IPS-18a (cell line): ENCODE measurements at regions not wholly inside any gene's neighbourhood (a gene's known extent, or its start where the extent isn't known, plus 50 kb on each side); places are given as distances from the start of the nearest gene placed in this dataset.
"Not testable (repeated sequence)": the region's sequence is repeated elsewhere in the genome, so short reads cannot be mapped to it uniquely, and the experiment has no call there.

Source experiments
- H3K27ac ChIP-seq: one replicate; pipeline ENCODE4 v1.5.1; 2013; ENCODE audit warnings: low read length
- H3K27me3 ChIP-seq: one replicate; pipeline ENCODE4 v1.6.1; 2013; ENCODE audit warnings: mild to moderate bottlenecking, low read length; ENCODE audit not compliant: control insufficient read depth, insufficient read depth
- H3K36me3 ChIP-seq: one replicate; pipeline ENCODE4 v1.6.1; 2013; ENCODE audit warnings: low read depth, low read length; ENCODE audit not compliant: control insufficient read depth
- H3K4me1 ChIP-seq: one replicate; pipeline ENCODE4 v1.6.1; 2013; ENCODE audit warnings: low read depth, low read length; ENCODE audit not compliant: control insufficient read depth
- H3K4me3 ChIP-seq: one replicate; pipeline ENCODE4 v1.5.1; 2013; ENCODE audit warnings: low read length
- H3K9ac ChIP-seq: one replicate; pipeline ENCODE4 v1.6.1; 2013; ENCODE audit warnings: mild to moderate bottlenecking, low read length, moderate library complexity
- H3K9me3 ChIP-seq: one replicate; pipeline ENCODE4 v1.6.1; 2013; ENCODE audit warnings: low read depth, low read length; ENCODE audit not compliant: control insufficient read depth

- no peaks in the 10 kb centered on the region for H3K4me1 ChIP-seq
- H3K36me3 ChIP-seq: no peaks in the 10 kb centered on the region
- no peaks in the 10 kb centered on the region for H3K27me3 ChIP-seq
- no peaks in the 10 kb centered on the region for H3K9me3 ChIP-seq
- H3K9ac ChIP-seq: no peak overlapping the region
- H3K4me3 ChIP-seq: no peak overlapping the region
- no peak overlapping the region for H3K27ac ChIP-seq
These were observed 305.3 kb upstream of the HNRNPA3 start for GRCh38 chr2:176907341-176907740.

- Histone ChIP-seq H3K36me3 (no peaks in the 10 kb centered on the region), H3K4me3 (no peak overlapping the region), H3K27ac (no peak overlapping the region), H3K9ac (no peak overlapping the region), H3K4me1 (no peaks in the 10 kb centered on the region), H3K27me3 (no peaks in the 10 kb centered on the region), H3K9me3 (no peaks in the 10 kb centered on the region)
These were observed 301.8 kb upstream of the HNRNPA3 start for GRCh38 chr2:176910828-176911227.

GRCh38 chr2:176913955-176914354 is 298.6 kb upstream of the HNRNPA3 start:
- no peak overlapping the region for H3K9ac ChIP-seq
- no peaks in the 10 kb centered on the region for H3K9me3 ChIP-seq
- no peaks in the 10 kb centered on the region for H3K27me3 ChIP-seq
- no peaks in the 10 kb centered on the region for H3K36me3 ChIP-seq
- H3K27ac ChIP-seq: no peak overlapping the region
- no peak overlapping the region for H3K4me3 ChIP-seq
- no peaks in the 10 kb centered on the region for H3K4me1 ChIP-seq

DNA sequence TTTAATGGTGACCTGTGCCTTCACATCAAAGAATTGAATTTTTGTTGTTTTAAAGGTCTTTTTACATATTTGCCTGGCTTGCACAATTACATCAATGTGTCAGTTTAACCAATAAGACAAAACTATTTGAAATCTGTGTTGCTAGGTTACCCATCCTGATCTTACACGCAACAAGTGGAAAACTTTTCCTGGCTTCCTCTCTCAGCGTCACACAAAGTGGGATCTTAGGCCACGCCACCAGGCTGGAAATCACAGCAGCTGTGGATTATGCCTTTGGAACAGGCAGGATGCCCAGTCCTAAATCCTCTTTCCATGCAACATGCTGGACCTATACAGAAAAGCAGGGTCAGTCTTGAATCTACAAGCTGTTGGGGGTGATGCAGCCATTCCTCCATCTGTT is 298.2 kb upstream of the HNRNPA3 start:
- Histone ChIP-seq H3K36me3 (no peaks in the 10 kb centered on the region), H3K27me3 (no peaks in the 10 kb centered on the region), H3K9ac (no peak overlapping the region), H3K27ac (no peak overlapping the region), H3K9me3 (no peaks in the 10 kb centered on the region), H3K4me3 (no peak overlapping the region), H3K4me1 (no peaks in the 10 kb centered on the region)

DNA sequence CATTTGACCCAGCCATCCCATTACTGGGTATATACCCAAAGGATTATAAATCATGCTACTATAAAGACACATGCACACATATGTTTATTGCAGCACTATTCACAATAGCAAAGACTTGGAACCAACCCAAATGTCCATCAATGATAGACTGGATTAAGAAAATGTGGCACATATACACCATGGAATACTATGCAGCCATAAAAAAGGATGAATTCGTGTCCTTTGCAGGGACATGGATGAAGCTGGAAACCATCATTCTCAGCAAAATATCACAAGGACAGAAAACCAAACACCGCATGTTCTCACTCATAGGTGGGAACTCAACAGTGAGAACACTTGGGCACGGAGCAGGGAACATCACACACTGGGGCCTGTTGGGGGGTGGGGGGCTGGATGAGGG is 290.0 kb upstream of the HNRNPA3 start:
- not testable (repeated sequence) for H3K4me3 ChIP-seq, H3K9ac ChIP-seq, H3K27ac ChIP-seq, H3K9me3 ChIP-seq, H3K4me1 ChIP-seq, H3K36me3 ChIP-seq, H3K27me3 ChIP-seq

GRCh38 chr2:176923205-176923604 is 289.4 kb upstream of the HNRNPA3 start:
- Histone ChIP-seq H3K27ac (no peak overlapping the region), H3K9ac (no peak overlapping the region), H3K9me3 (peaks cover 5% of the 10 kb centered on the region), H3K36me3 (no peaks in the 10 kb centered on the region), H3K27me3 (no peaks in the 10 kb centered on the region), H3K4me3 (no peak overlapping the region), H3K4me1 (no peaks in the 10 kb centered on the region)

- Histone ChIP-seq H3K36me3 (no peaks in the 10 kb centered on the region), H3K4me3 (no peak overlapping the region), H3K4me1 (no peaks in the 10 kb centered on the region), H3K27me3 (no peaks in the 10 kb centered on the region), H3K9me3 (peaks cover 5% of the 10 kb centered on the region), H3K27ac (no peak overlapping the region), H3K9ac (no peak overlapping the region)
These were observed 287.6 kb upstream of the HNRNPA3 start for GRCh38 chr2:176924909-176925534.

GRCh38 chr2:176926453-176926852 is 286.1 kb upstream of the HNRNPA3 start:
- no peaks in the 10 kb centered on the region for H3K4me1 ChIP-seq
- no peak overlapping the region for H3K27ac ChIP-seq
- no peaks in the 10 kb centered on the region for H3K27me3 ChIP-seq
- H3K4me3 ChIP-seq: no peak overlapping the region
- H3K9me3 ChIP-seq: peaks cover 5% of the 10 kb centered on the region
- H3K36me3 ChIP-seq: no peaks in the 10 kb centered on the region
- H3K9ac ChIP-seq: no peak overlapping the region

DNA sequence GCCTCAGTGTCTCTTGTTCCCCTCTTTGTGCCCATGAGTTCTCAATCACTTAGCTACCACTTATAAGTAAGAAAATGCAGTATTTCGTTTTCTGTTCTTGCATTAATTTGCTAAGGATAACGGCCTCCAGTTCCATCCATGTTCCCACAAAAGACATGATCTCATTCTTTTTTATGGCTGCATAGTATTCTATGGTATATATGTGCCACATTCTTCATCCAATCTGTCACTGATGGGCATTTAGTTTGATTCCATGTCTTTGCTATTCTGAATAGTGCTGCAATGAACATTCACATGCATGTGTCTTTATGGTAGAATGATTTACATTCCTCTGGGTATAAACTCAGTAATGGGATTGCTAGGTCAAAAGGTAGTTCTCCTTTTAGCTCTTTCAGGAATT is 283.2 kb upstream of the HNRNPA3 start:
- H3K4me3 ChIP-seq, H3K9me3 ChIP-seq, H3K9ac ChIP-seq, H3K4me1 ChIP-seq, H3K27ac ChIP-seq, H3K36me3 ChIP-seq, H3K27me3 ChIP-seq: not testable (repeated sequence)

DNA sequence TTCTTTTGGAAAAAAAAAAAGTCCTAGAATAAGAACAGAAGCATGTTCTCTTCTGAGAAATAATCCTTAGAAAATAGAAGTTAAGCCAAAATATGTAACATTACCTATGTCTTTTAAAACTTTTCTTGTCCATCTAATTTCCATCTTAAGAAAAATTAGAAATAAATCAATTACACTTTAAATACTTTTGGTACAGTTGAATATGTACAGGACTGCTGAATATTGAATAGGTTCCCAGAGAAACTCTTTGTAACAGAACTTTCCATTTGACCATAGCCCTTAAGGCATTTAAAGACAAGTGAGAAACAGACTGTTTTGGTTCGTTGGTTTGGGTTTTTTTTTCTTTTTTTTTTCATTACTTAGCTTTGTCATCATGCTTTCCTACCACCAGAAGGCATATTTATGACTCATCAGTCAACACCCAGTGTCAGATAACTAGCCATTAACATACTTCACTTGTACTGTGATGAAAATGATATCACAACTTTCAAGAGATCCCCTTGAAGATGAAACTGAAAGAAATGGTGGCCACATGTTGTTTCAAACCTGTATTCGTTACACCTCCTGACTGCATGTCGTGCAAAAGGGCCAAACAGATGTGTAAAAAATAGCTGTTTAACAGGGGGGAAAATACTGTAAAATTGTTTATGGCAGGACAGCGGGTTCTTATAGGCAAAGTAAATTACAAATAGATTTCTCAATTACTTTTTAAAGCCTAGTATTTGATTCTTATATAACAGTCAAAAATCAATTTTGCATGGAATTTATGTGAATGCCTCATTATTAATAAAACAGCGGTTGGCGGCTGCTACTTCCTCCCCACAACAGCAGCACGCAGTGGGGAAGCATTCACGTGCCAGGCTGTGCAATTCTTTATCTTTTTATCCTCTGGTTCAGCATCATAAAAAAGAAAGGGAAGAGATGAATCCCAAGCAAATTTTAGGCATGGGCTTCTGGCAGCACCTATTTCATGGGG is 280.7 kb upstream of the HNRNPA3 start:
- H3K27me3 ChIP-seq: no peaks in the 10 kb centered on the region
- no peak overlapping the region for H3K9ac ChIP-seq
- H3K27ac ChIP-seq: no peak overlapping the region
- H3K4me1 ChIP-seq: no peaks in the 10 kb centered on the region
- no peaks in the 10 kb centered on the region for H3K36me3 ChIP-seq
- H3K9me3 ChIP-seq: no peaks in the 10 kb centered on the region
- H3K4me3 ChIP-seq: no peak overlapping the region

- Histone ChIP-seq H3K9me3 (no peaks in the 10 kb centered on the region), H3K4me1 (no peaks in the 10 kb centered on the region), H3K4me3 (no peak overlapping the region), H3K36me3 (no peaks in the 10 kb centered on the region), H3K9ac (no peak overlapping the region), H3K27me3 (no peaks in the 10 kb centered on the region), H3K27ac (no peak overlapping the region)
These were observed 278.5 kb upstream of the HNRNPA3 start for GRCh38 chr2:176934131-176934530.
